GM23248 (cell line): ENCODE measurements at regions not wholly inside any gene's neighbourhood (a gene's known extent, or its start where the extent isn't known, plus 50 kb on each side); places are given as distances from the start of the nearest gene placed in this dataset.

ENCODE experiments used
- EZH2 ChIP-seq: fragments of 200-600 bp; sonication (generic); IDR thresholded peaks from 2 replicates; pipeline ENCODE4 v1.6.1; 2018; ENCODE audit warnings: antibody characterized with exemption, mild to moderate bottlenecking; ENCODE audit not compliant: insufficient read depth, poor library complexity, severe bottlenecking
- EZH2phosphoT487 ChIP-seq: fragments of 200-600 bp; sonication (generic); IDR thresholded peaks from 2 replicates; pipeline ENCODE4 v1.6.1; 2018; ENCODE audit warnings: antibody characterized with exemption, moderate library complexity, mild to moderate bottlenecking, low read depth; ENCODE audit not compliant: insufficient read depth

- TF ChIP-seq EZH2 (no peak), EZH2phosphoT487 (no peak)
Measured at GRCh38 chr9:114733816-114734215, 51.8 kb upstream of the TEX48 start.
